ENCODE measurements at regions not wholly inside any gene's neighbourhood (a gene's known extent, or its start where the extent isn't known, plus 50 kb on each side); places are given as distances from the start of the nearest gene placed in this dataset.

DNA sequence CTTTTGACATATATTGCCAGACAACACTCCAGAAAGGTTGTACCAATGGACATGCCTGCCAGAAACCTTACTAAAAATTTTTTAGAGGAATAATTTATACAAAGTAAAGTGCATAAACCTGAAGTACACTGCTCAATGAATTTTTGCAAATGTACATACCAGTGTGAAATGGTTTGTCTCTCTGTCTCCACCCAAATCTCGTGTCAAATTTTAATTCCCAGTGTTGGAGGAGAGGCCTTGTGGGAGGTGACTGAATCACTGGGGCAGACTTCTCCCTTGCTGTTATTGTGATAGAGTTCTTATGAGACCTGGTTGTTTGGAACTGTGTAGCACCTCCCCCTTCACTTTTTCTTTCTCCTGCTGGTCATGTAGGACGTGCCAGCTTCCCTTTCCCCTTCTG lies 168.8 kb downstream of the RWDD3 start:
- TF ChIP-seq, protein P1, sequence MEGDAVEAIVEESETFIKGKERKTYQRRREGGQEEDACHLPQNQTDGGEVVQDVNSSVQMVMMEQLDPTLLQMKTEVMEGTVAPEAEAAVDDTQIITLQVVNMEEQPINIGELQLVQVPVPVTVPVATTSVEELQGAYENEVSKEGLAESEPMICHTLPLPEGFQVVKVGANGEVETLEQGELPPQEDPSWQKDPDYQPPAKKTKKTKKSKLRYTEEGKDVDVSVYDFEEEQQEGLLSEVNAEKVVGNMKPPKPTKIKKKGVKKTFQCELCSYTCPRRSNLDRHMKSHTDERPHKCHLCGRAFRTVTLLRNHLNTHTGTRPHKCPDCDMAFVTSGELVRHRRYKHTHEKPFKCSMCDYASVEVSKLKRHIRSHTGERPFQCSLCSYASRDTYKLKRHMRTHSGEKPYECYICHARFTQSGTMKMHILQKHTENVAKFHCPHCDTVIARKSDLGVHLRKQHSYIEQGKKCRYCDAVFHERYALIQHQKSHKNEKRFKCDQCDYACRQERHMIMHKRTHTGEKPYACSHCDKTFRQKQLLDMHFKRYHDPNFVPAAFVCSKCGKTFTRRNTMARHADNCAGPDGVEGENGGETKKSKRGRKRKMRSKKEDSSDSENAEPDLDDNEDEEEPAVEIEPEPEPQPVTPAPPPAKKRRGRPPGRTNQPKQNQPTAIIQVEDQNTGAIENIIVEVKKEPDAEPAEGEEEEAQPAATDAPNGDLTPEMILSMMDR (IDR thresholded peaks at IDR 0.05): no peak
- TF ChIP-seq POLR2A (IDR thresholded peaks at IDR 0.05): no peak

Measured in thyroid gland (tissue), 4 donors.